GM21390 (cell line): ENCODE measurements at regions not wholly inside any gene's neighbourhood (a gene's known extent, or its start where the extent isn't known, plus 50 kb on each side); places are given as distances from the start of the nearest gene placed in this dataset.

Experiments used
- ATAC-seq: cut with Tn5 transposase; IDR thresholded peaks from one replicate; pipeline ENCODE4 v1.9.1; 2021; ENCODE audit not compliant: unreplicated experiment

- no peak for ATAC-seq
Measured at GRCh38 chr7:24510759-24511158, 62.5 kb upstream of the PALS2 start.

GRCh38 chr7:24517166-24517565 lies 56.1 kb upstream of the PALS2 start:
- no peak for ATAC-seq

GRCh38 chr7:24521917-24522623 lies 51.2 kb upstream of the PALS2 start:
- ATAC-seq: no peak
